ENCODE measurements at regions not wholly inside any gene's neighbourhood (a gene's known extent, or its start where the extent isn't known, plus 50 kb on each side); places are given as distances from the start of the nearest gene placed in this dataset.

GRCh38 chr12:34393086-34393820, 371.0 kb downstream of the ALG10 start:
- POLR2A ChIA-PET = no interaction called here
- Histone ChIP-seq H3K79me2 (ENCODE audit: control insufficient read depth, insufficient read depth, low read length) (no peaks in the 10 kb centered on the region), H3K4me3 (replicated peaks in 1 of 3; ENCODE audit: insufficient read depth in 1 of 3, low read depth in 1 of 3, low read length in 3 of 3) (no peak overlapping the region), H3K27ac (ENCODE audit: insufficient read depth, low read depth, low read length) (no peak overlapping the region), H3K9me3 (replicated peaks; ENCODE audit: control insufficient read depth, insufficient read depth, low read length) (peaks cover 2% of the 10 kb centered on the region), H3K4me2 (ENCODE audit: insufficient read depth, low read length) (no peak overlapping the region), H2AFZ (ENCODE audit: low read depth, low read length) (no peak overlapping the region), H3K4me1 (ENCODE audit: control insufficient read depth, extremely low read depth, insufficient read depth, low read length) (no peaks in the 10 kb centered on the region), H3K27me3 (ENCODE audit: control insufficient read depth in 2 of 2, insufficient read depth in 2 of 2, low read length in 2 of 2) (no peaks in the 10 kb centered on the region), H3K9ac (replicated peaks; ENCODE audit: extremely low read depth, insufficient read depth, low read length) (no peak overlapping the region), H3K36me3 (ENCODE audit: control insufficient read depth in 2 of 2, extremely low read depth in 1 of 2, insufficient read depth in 2 of 2, low read length in 2 of 2) (no peaks in the 10 kb centered on the region), H4K20me1 (replicated peaks; ENCODE audit: control insufficient read depth, extremely low read depth, insufficient read depth, low read length) (no peaks in the 10 kb centered on the region), H3K9me1 (replicated peaks; ENCODE audit: control insufficient read depth, extremely low read depth, insufficient read depth, low read length) (no peaks in the 10 kb centered on the region)
- no peak for DNase-seq (ENCODE audit: low read depth, low spot score)
- dilution Hi-C loops (cut with MboI; ENCODE audit: extremely low pct_ligation_motif_present, low sequenced_read_pairs) (no loop called here), intact Hi-C loops (cut with micrococcal nuclease) (no loop called here)
- no peak for FAIRE-seq
- no peak for TF ChIP-seq CTCF (IDR thresholded peaks at IDR 0.05; ENCODE audit: extremely low read depth in 1 of 2, insufficient read depth in 1 of 2, low read depth in 1 of 2, low read length in 2 of 2)
- TF ChIP-seq FOS (IDR thresholded peaks at IDR 0.05; ENCODE audit: borderline replicate concordance, insufficient read depth, low read length) = no peak
- TF ChIP-seq POLR2A (IDR thresholded peaks at IDR 0.05; ENCODE audit: low read depth, low read length) = no peak
- TF ChIP-seq MYC (IDR thresholded peaks at IDR 0.05; ENCODE audit: low read depth, low read length) = no peak
- no peak for TF ChIP-seq MAX (IDR thresholded peaks at IDR 0.05; ENCODE audit: insufficient read depth, insufficient read length)
- TF ChIP-seq JUN (IDR thresholded peaks at IDR 0.05; ENCODE audit: borderline replicate concordance, insufficient read depth, insufficient read length, low read depth) = no peak
- TF ChIP-seq POLR2AphosphoS5 (IDR thresholded peaks at IDR 0.05; ENCODE audit: insufficient read depth, low read depth, low read length) = no peak
- no peak for TF ChIP-seq EZH2 (IDR thresholded peaks at IDR 0.05; ENCODE audit: borderline replicate concordance, low read depth, low read length, severe bottlenecking)
- TF ChIP-seq GATA2 (IDR thresholded peaks at IDR 0.05; ENCODE audit: insufficient read depth, insufficient read length, low read depth, low read length) = no peak
- CTCF ChIA-PET = no interaction called here
- BruUV-seq (replicated peaks) = no TSS peak
